Vagina (tissue), 2 donors: ENCODE measurements at regions not wholly inside any gene's neighbourhood (a gene's known extent, or its start where the extent isn't known, plus 50 kb on each side); places are given as distances from the start of the nearest gene placed in this dataset.

Experiments
- DNase-seq, 2 donors: peaks; one replicate each; pipeline ENCODE4 v3.0.0-alpha.2; 2017; ENCODE audit errors: extremely low spot score in 2 of 2
- H3K27ac ChIP-seq: fragments of 200-600 bp; sonication (generic); one replicate; pipeline ENCODE4 v1.5.1; 2019
- H3K27me3 ChIP-seq: fragments of 200-600 bp; sonication (generic); one replicate; pipeline ENCODE4 v1.5.1; 2019
- H3K36me3 ChIP-seq, 2 donors: fragments of 200-600 bp; sonication (generic); one replicate each; pipeline ENCODE4 v1.5.1; 2017 to 2019
- H3K4me1 ChIP-seq: fragments of 200-600 bp; sonication (generic); one replicate; pipeline ENCODE4 v1.5.1; 2019
- H3K4me3 ChIP-seq, 2 donors: fragments of 200-600 bp; sonication (generic); 1 replicate in 1 of 2; 2 replicates in 1 of 2; pipeline ENCODE4 v1.5.1; 2016 to 2019
- H3K9me3 ChIP-seq: fragments of 200-600 bp; sonication (generic); one replicate; pipeline ENCODE4 v1.5.1; 2019
- CTCF ChIP-seq, 3 experiments: fragments of 450-650 bp in 2 of 3; fragments of 200-600 bp in 1 of 3; sonication (generic) in 1 of 3; IDR thresholded peaks; one replicate each; pipeline ENCODE4 v1.5.1; 2017 to 2019; ENCODE audit warnings: antibody characterized with exemption in 3 of 3, mild to moderate bottlenecking in 2 of 3, moderate library complexity in 2 of 3
- POLR2A ChIP-seq, 2 donors: fragments of 450-650 bp; IDR thresholded peaks; one replicate each; pipeline ENCODE4 v1.6.1; 2017; ENCODE audit warnings: antibody characterized with exemption in 2 of 2, mild to moderate bottlenecking in 2 of 2, moderate library complexity in 2 of 2
- POLR2AphosphoS5 ChIP-seq, 2 donors: sonication (generic); formaldehyde crosslinking; IDR thresholded peaks; one replicate each; pipeline ENCODE4 v1.9.0; 2017; ENCODE audit warnings: antibody characterized with exemption in 2 of 2, mild to moderate bottlenecking in 2 of 2, low read depth in 1 of 2; ENCODE audit not compliant: insufficient read depth in 1 of 2
- intact Hi-C: fragments of 100-400 bp; cut with DNase I; formaldehyde crosslinking; loops from one replicate; pipeline ENCODE4 v1.15.1; 2023

- no peak overlapping the region for H3K4me3 ChIP-seq
- no peak for DNase-seq
- H3K27ac ChIP-seq, result no peak overlapping the region
- intact Hi-C loops, result no loop called here
- no peaks in the 10 kb centered on the region for H3K4me1 ChIP-seq
- H3K9me3 ChIP-seq, result no peaks in the 10 kb centered on the region
- no peaks in the 10 kb centered on the region for H3K27me3 ChIP-seq
- TF ChIP-seq CTCF (IDR thresholded peaks at IDR 0.05), result no peak
- TF ChIP-seq POLR2AphosphoS5 (IDR thresholded peaks at IDR 0.05; ENCODE audit: insufficient read depth in 1 of 2, low read depth in 1 of 2), result no peak
- no peak for TF ChIP-seq POLR2A (IDR thresholded peaks at IDR 0.05)
- no peaks in the 10 kb centered on the region for H3K36me3 ChIP-seq
These were observed 869.4 kb upstream of the NUDT12 start for GRCh38 chr5:104431981-104432380.

DNA sequence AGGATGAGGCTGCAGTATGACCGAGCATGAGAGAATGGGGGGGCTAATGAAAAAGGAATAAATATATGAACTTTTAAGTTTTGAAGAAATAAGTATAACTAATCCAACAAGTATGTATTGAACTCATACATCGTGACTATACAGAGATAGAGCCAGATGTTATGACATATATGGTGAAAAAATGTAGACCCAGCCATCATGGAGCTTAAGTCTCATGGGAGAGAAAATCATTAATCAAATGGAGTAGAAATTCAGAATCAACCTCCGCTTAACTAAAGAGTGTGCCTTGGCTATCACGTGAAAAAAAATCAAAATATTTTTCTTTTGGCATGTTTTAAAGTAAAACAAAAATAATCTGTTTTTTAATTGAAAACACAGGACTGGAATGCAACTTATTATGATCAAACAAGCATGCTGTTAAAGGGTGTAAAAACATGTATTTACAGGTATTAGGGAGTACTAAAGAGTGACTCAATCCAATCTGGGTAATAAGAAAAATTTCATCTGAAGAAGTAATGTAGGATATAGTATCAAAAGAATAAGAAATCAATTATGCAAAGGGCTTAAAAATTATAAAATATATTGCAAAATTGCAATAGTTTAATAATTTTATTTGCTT is 868.5 kb upstream of the NUDT12 start:
- Histone ChIP-seq H3K36me3 (no peaks in the 10 kb centered on the region), H3K27ac (no peak overlapping the region), H3K4me3 (no peak overlapping the region), H3K4me1 (no peaks in the 10 kb centered on the region), H3K9me3 (no peaks in the 10 kb centered on the region), H3K27me3 (no peaks in the 10 kb centered on the region)
- DNase-seq, result no peak
- TF ChIP-seq CTCF (IDR thresholded peaks at IDR 0.05) (no peak), POLR2A (IDR thresholded peaks at IDR 0.05) (no peak), POLR2AphosphoS5 (IDR thresholded peaks at IDR 0.05; ENCODE audit: insufficient read depth in 1 of 2, low read depth in 1 of 2) (no peak)
- intact Hi-C loops, result no loop called here

- DNase-seq, result no peak
- Histone ChIP-seq H3K27me3 (no peaks in the 10 kb centered on the region), H3K36me3 (no peaks in the 10 kb centered on the region), H3K4me3 (no peak overlapping the region), H3K4me1 (no peaks in the 10 kb centered on the region), H3K27ac (no peak overlapping the region), H3K9me3 (no peaks in the 10 kb centered on the region)
- intact Hi-C loops, result no loop called here
- TF ChIP-seq POLR2AphosphoS5 (IDR thresholded peaks at IDR 0.05; ENCODE audit: insufficient read depth in 1 of 2, low read depth in 1 of 2) (no peak), CTCF (IDR thresholded peaks at IDR 0.05) (no peak), POLR2A (IDR thresholded peaks at IDR 0.05) (no peak)
These were observed 867.3 kb upstream of the NUDT12 start for GRCh38 chr5:104429911-104430310.

- H3K36me3 ChIP-seq, result no peaks in the 10 kb centered on the region
- H3K4me1 ChIP-seq, result no peaks in the 10 kb centered on the region
- H3K27me3 ChIP-seq, result no peaks in the 10 kb centered on the region
- no peaks in the 10 kb centered on the region for H3K9me3 ChIP-seq
- no peak for DNase-seq
- no peak overlapping the region for H3K4me3 ChIP-seq
- intact Hi-C loops, result no loop called here
- H3K27ac ChIP-seq, result no peak overlapping the region
- TF ChIP-seq POLR2AphosphoS5 (IDR thresholded peaks at IDR 0.05; ENCODE audit: insufficient read depth in 1 of 2, low read depth in 1 of 2), result no peak
- no peak for TF ChIP-seq CTCF (IDR thresholded peaks at IDR 0.05)
- no peak for TF ChIP-seq POLR2A (IDR thresholded peaks at IDR 0.05)
These were observed 858.8 kb upstream of the NUDT12 start for GRCh38 chr5:104421431-104421830.

GRCh38 chr5:104418056-104418455 is 855.5 kb upstream of the NUDT12 start:
- Histone ChIP-seq H3K27ac (no peak overlapping the region), H3K27me3 (no peaks in the 10 kb centered on the region), H3K4me3 (no peak overlapping the region), H3K4me1 (no peaks in the 10 kb centered on the region), H3K36me3 (no peaks in the 10 kb centered on the region), H3K9me3 (no peaks in the 10 kb centered on the region)
- intact Hi-C loops, result no loop called here
- TF ChIP-seq POLR2A (IDR thresholded peaks at IDR 0.05), result no peak
- no peak for TF ChIP-seq CTCF (IDR thresholded peaks at IDR 0.05)
- TF ChIP-seq POLR2AphosphoS5 (IDR thresholded peaks at IDR 0.05; ENCODE audit: insufficient read depth in 1 of 2, low read depth in 1 of 2), result no peak
- no peak for DNase-seq
